ENCODE measurements at regions not wholly inside any gene's neighbourhood (a gene's known extent, or its start where the extent isn't known, plus 50 kb on each side); places are given as distances from the start of the nearest gene placed in this dataset.

GRCh38 chr1:233734456-233734855, 120.5 kb downstream of the KCNK1 start:
- no peak overlapping the region for H3K27ac ChIP-seq
- 72 to 81% (median 80%) methylated on average over 7 of the region's 7 CpGs for WGBS, 5 donors
- intact Hi-C loops (cut with DNase I; ENCODE audit: low total_unique reads), result no loop called here
- no peak for DNase-seq
- no peaks in the 10 kb centered on the region for H3K36me3 ChIP-seq
- no peak overlapping the region for H3K4me3 ChIP-seq
- H3K27me3 ChIP-seq (replicated peaks in 1 of 7), result no peaks in the 10 kb centered on the region
- no peaks in the 10 kb centered on the region for H3K9me3 ChIP-seq
- H3K4me1 ChIP-seq, result no peaks in the 10 kb centered on the region
- TF ChIP-seq POLR2A (IDR thresholded peaks at IDR 0.05) (no peak), POLR2AphosphoS5 (IDR thresholded peaks at IDR 0.05) (no peak), CTCF (IDR thresholded peaks at IDR 0.05 in 8 of 11, conservative IDR thresholded peaks at IDR 0.05 in 3 of 11) (no peak)

GRCh38 chr1:233735331-233735730, 121.4 kb downstream of the KCNK1 start:
- TF ChIP-seq POLR2AphosphoS5 (IDR thresholded peaks at IDR 0.05), result no peak
- TF ChIP-seq CTCF (IDR thresholded peaks at IDR 0.05 in 8 of 11, conservative IDR thresholded peaks at IDR 0.05 in 3 of 11), result no peak
- no peak for TF ChIP-seq POLR2A (IDR thresholded peaks at IDR 0.05)
- no peak for DNase-seq
- intact Hi-C loops (cut with DNase I; ENCODE audit: low total_unique reads), result no loop called here
- Histone ChIP-seq H3K27me3 (replicated peaks in 1 of 7) (no peaks in the 10 kb centered on the region), H3K4me1 (no peaks in the 10 kb centered on the region), H3K36me3 (no peaks in the 10 kb centered on the region), H3K4me3 (no peak overlapping the region), H3K27ac (no peak overlapping the region), H3K9me3 (no peaks in the 10 kb centered on the region)
- 74 to 91% (median 81%) methylated on average over 1 of the region's 1 CpG for WGBS, 5 donors

- intact Hi-C loops (cut with DNase I; ENCODE audit: low total_unique reads), result no loop called here
- WGBS, 5 donors, result 56 to 83% (median 76%) methylated on average over 3 of the region's 3 CpGs
These were observed 121.9 kb downstream of the KCNK1 start for GRCh38 chr1:233735847-233736246.

GRCh38 chr1:233737341-233737740, 123.4 kb downstream of the KCNK1 start:
- intact Hi-C loops (cut with DNase I; ENCODE audit: low total_unique reads), result no loop called here
- Histone ChIP-seq H3K27me3 (replicated peaks in 1 of 7) (no peaks in the 10 kb centered on the region), H3K36me3 (no peaks in the 10 kb centered on the region), H3K9me3 (no peaks in the 10 kb centered on the region), H3K4me3 (no peak overlapping the region), H3K4me1 (no peaks in the 10 kb centered on the region), H3K27ac (no peak overlapping the region)
- WGBS, 5 donors, result 76 to 92% (median 83%) methylated on average over 2 of the region's 2 CpGs
- DNase-seq, result no peak
- TF ChIP-seq POLR2AphosphoS5 (IDR thresholded peaks at IDR 0.05), result no peak
- no peak for TF ChIP-seq CTCF (IDR thresholded peaks at IDR 0.05 in 8 of 11, conservative IDR thresholded peaks at IDR 0.05 in 3 of 11)
- TF ChIP-seq POLR2A (IDR thresholded peaks at IDR 0.05), result no peak

More at GRCh38 chr1:233735847-233736246, 121.9 kb downstream of the KCNK1 start:
- H3K27ac ChIP-seq, result no peak overlapping the region
- H3K4me1 ChIP-seq, result no peaks in the 10 kb centered on the region
- H3K4me3 ChIP-seq, result no peak overlapping the region
- H3K27me3 ChIP-seq (replicated peaks in 1 of 7), result no peaks in the 10 kb centered on the region
- H3K36me3 ChIP-seq, result no peaks in the 10 kb centered on the region
- TF ChIP-seq CTCF (IDR thresholded peaks at IDR 0.05 in 8 of 11, conservative IDR thresholded peaks at IDR 0.05 in 3 of 11) (no peak), POLR2AphosphoS5 (IDR thresholded peaks at IDR 0.05) (no peak), POLR2A (IDR thresholded peaks at IDR 0.05) (no peak)
- no peaks in the 10 kb centered on the region for H3K9me3 ChIP-seq
- DNase-seq, result no peak

Data from spleen (tissue), 11 donors.